Mesothelial cell of epicardium (in vitro differentiated cells): ENCODE measurements at regions not wholly inside any gene's neighbourhood (a gene's known extent, or its start where the extent isn't known, plus 50 kb on each side); places are given as distances from the start of the nearest gene placed in this dataset.
A peak's percentile ranks its signal among the peaks of the same experiment; 100 is the strongest.

Source experiments
- DNase-seq, 2 experiments: peaks; one replicate each; pipeline ENCODE4 v3.0.0; 2021; ENCODE audit warnings: low spot score in 2 of 2; ENCODE audit not compliant: unreplicated experiment in 2 of 2
- H3K27ac Mint-ChIP-seq: 2 replicates; pipeline ENCODE4 v1.8.0; 2021; ENCODE audit warnings: mixed read lengths
- H3K27me3 Mint-ChIP-seq: 2 replicates; pipeline ENCODE4 v1.8.0; 2021; ENCODE audit warnings: low read depth, mixed read lengths
- H3K36me3 Mint-ChIP-seq: 2 replicates; pipeline ENCODE4 v1.8.0; 2021; ENCODE audit warnings: mixed read lengths
- H3K4me1 Mint-ChIP-seq: 2 replicates; pipeline ENCODE4 v1.8.0; 2021; ENCODE audit warnings: mixed read lengths
- H3K4me3 Mint-ChIP-seq: 2 replicates; pipeline ENCODE4 v1.8.0; 2021; ENCODE audit warnings: mild to moderate bottlenecking, moderate library complexity, mixed read lengths
- H3K9me3 Mint-ChIP-seq: 2 replicates; pipeline ENCODE4 v1.8.0; 2021; ENCODE audit warnings: mixed read lengths
- TF ChIP-seq, protein P1 (sequence below): fragments of 200-600 bp; sonication (generic); IDR thresholded peaks from one replicate; pipeline ENCODE4 v1.5.0; 2021; ENCODE audit warnings: antibody characterized with exemption; ENCODE audit not compliant: unreplicated experiment

DNA sequence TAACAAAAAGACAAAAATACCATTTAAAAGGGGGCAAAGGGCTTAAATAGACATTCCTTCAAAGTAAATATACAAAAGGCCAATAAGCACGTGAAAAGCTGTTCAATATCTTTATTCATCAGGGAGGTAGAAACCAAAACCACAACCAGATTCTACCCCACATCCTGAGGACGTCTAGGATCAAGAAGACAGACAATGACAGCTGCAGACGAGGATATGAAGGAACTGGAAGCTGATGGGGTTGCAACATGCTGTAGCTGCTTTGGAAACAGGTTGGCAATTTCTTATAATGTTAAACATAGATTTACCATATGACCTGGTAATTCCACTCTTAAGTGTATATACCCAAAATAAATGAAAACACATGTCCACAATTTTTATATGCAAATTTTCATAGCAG lies 85.1 kb upstream of the C14orf180 start:
- Mint-ChIP-seq H3K27me3 (peaks cover 31% of the 10 kb centered on the region), H3K4me1 (no peaks in the 10 kb centered on the region), H3K9me3 (peaks cover 17% of the 10 kb centered on the region), H3K27ac (no peak overlapping the region), H3K36me3 (no peaks in the 10 kb centered on the region), H3K4me3 (no peak overlapping the region)
- no peak for DNase-seq
- TF ChIP-seq, protein P1, sequence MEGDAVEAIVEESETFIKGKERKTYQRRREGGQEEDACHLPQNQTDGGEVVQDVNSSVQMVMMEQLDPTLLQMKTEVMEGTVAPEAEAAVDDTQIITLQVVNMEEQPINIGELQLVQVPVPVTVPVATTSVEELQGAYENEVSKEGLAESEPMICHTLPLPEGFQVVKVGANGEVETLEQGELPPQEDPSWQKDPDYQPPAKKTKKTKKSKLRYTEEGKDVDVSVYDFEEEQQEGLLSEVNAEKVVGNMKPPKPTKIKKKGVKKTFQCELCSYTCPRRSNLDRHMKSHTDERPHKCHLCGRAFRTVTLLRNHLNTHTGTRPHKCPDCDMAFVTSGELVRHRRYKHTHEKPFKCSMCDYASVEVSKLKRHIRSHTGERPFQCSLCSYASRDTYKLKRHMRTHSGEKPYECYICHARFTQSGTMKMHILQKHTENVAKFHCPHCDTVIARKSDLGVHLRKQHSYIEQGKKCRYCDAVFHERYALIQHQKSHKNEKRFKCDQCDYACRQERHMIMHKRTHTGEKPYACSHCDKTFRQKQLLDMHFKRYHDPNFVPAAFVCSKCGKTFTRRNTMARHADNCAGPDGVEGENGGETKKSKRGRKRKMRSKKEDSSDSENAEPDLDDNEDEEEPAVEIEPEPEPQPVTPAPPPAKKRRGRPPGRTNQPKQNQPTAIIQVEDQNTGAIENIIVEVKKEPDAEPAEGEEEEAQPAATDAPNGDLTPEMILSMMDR: no peak

DNA sequence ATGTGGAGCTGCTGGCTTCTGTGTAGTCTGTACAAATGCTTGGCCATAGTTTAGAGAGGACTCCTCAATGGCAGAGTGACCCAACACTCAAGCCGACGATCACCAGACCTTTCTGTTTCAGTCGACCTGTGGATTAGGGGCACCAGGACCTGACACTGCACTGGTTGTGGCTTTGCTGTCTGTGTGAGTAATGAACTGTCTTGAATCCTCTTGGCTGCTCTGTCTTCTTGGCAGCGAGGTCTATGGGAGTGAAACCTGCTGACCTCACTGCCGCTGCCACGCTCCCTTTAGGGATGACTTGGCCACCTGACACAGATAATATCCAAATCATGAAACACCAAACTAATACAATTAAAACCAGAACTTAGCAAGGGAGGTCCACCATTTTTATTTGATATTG lies 83.5 kb upstream of the C14orf180 start:
- no peak overlapping the region for H3K4me3 Mint-ChIP-seq
- H3K36me3 Mint-ChIP-seq: no peaks in the 10 kb centered on the region
- no peak overlapping the region for H3K27ac Mint-ChIP-seq
- peaks cover 38% of the 10 kb centered on the region for H3K27me3 Mint-ChIP-seq
- TF ChIP-seq, protein P1: no peak
- DNase-seq: peak in 1 of 2 experiments; percentile 20
- peaks cover 17% of the 10 kb centered on the region for H3K9me3 Mint-ChIP-seq
- H3K4me1 Mint-ChIP-seq: no peaks in the 10 kb centered on the region

DNA sequence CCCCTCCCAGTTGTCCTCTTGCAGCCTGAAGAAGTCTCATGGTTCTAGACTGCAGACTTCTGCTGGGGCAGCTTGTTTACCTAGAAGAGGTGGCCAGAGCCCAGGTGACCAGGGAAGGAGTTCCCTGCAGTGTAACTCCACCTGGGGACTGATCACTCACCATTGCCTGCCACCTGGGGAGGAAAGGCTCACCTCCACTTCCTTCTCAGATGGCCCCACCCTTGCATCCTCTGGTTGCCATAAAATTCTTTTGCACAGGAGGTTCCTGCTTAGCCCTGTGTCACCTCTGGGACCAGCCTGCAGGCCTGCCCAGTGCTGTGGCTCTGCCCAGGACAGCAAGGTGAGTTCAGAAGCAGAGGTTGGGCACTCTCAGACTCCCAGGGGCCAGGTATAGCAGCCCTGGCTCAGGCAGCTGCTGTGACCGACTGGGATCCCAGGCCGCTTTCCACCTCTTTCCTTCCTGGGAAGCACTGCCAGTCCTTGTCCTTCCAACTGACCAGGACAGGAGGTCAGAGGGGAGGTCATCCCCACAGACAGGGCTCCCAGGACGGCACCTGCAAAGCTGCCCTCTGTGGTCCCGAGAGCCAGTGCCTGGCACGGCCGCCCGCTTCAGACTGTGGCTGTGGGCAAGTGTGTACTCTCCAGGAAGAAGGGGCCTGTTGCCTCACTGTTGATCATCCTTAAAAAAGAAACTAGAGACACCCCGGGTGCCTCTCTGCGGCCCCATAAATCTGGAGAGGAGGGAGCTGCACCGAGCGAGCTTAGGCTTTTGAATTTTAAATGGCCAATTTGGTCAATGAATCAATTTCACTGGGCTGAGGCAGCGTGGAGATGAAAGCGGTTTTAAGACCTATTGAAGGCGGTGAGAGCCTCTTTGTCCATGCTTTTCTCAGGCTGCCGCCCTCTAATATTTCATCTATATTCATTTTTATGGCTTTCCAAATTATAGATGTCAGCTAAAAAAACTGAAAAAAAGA lies 79.5 kb upstream of the C14orf180 start:
- DNase-seq: peak in 1 of 2 experiments; percentile 29
- Mint-ChIP-seq H3K27ac (no peak overlapping the region), H3K4me1 (no peaks in the 10 kb centered on the region), H3K36me3 (no peaks in the 10 kb centered on the region), H3K4me3 (no peak overlapping the region), H3K27me3 (peaks cover 31% of the 10 kb centered on the region), H3K9me3 (peaks cover 23% of the 10 kb centered on the region)
- TF ChIP-seq, protein P1: no peak

DNA sequence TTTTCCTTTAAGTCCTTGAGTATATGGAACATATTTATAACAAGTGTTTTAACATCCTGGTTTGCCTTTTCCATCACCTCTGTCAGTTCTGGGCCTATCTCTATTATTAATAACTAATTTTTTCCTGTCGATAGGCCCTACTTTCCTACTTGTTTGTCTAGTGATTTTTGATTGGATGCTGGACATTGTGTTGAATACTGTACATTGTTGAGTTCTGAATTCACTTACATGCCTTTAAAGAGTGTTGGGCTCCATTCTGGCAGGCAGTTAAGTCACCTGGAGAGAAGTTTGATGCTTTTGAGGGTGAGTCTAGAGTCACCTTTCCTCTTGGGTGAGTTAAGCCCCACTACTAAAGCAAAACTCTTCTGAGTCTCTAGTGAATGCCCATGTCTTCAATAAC lies 77.5 kb upstream of the C14orf180 start:
- DNase-seq: no peak
- Mint-ChIP-seq H3K27me3 (peaks cover 34% of the 10 kb centered on the region), H3K4me1 (no peaks in the 10 kb centered on the region), H3K36me3 (no peaks in the 10 kb centered on the region), H3K4me3 (no peak overlapping the region), H3K27ac (no peak overlapping the region), H3K9me3 (peaks cover 14% of the 10 kb centered on the region)
- TF ChIP-seq, protein P1: no peak

DNA sequence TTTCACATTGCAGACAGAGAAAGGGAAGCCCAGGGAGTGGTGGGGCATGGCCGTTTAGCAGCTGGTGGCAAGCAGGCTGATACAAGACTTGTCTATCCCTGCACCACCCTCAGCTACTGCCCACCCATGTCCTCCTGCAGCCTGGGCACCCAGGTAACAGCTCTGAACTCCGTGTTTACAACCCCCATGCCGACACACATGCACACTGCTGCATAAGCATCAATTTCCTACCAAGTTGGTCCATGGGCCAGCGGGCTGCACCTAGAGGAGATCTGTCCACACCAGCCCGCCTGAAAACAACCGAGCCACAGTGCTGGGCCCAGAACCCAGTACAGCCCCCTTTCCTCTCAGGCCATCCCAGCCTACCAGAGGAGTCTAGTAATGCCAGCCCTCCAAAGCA lies 75.9 kb upstream of the C14orf180 start:
- H3K9me3 Mint-ChIP-seq: peaks cover 23% of the 10 kb centered on the region
- H3K36me3 Mint-ChIP-seq: no peaks in the 10 kb centered on the region
- H3K4me1 Mint-ChIP-seq: no peaks in the 10 kb centered on the region
- no peak overlapping the region for H3K4me3 Mint-ChIP-seq
- peak in 1 of 2 experiments; percentile 19 for DNase-seq
- H3K27ac Mint-ChIP-seq: no peak overlapping the region
- TF ChIP-seq, protein P1: no peak
- peaks cover 34% of the 10 kb centered on the region for H3K27me3 Mint-ChIP-seq
